GM06990 (cell line): ENCODE measurements at regions not wholly inside any gene's neighbourhood (a gene's known extent, or its start where the extent isn't known, plus 50 kb on each side); places are given as distances from the start of the nearest gene placed in this dataset.

Source experiments
- DNase-seq: peaks from one replicate; pipeline ENCODE4 v3.0.0-alpha.2; 2011; ENCODE audit not compliant: insufficient read length; ENCODE audit errors: extremely low read depth
- H3K27me3 ChIP-seq: replicated peaks from 2 replicates; pipeline ENCODE4 v1.6.0; 2011; ENCODE audit warnings: low read length; ENCODE audit not compliant: control insufficient read depth, insufficient read depth
- H3K36me3 ChIP-seq: 2 replicates; pipeline ENCODE4 v1.5.1; 2011; ENCODE audit warnings: low read length; ENCODE audit not compliant: control insufficient read depth, insufficient read depth
- H3K4me3 ChIP-seq: replicated peaks from 2 replicates; pipeline ENCODE4 v1.5.1; 2011; ENCODE audit warnings: low read depth, mild to moderate bottlenecking, control low read depth, low read length
- CTCF ChIP-seq: IDR thresholded peaks from 2 replicates; pipeline ENCODE4 v1.5.1; 2011; ENCODE audit warnings: low read length, control low read depth, mild to moderate bottlenecking, inconsistent platforms; ENCODE audit not compliant: insufficient read depth, poor library complexity, severe bottlenecking

GRCh38 chr7:1286946-1287645 lies 54.4 kb downstream of the UNCX start:
- no peak for TF ChIP-seq CTCF
- H3K27me3 ChIP-seq, result no peaks in the 10 kb centered on the region; the same call in 1 of the 2 replicates
- no peak for DNase-seq
- H3K4me3 ChIP-seq, result no peak overlapping the region
- no peaks in the 10 kb centered on the region for H3K36me3 ChIP-seq

GRCh38 chr7:1287752-1288201 lies 55.1 kb downstream of the UNCX start:
- DNase-seq, result no peak
- Histone ChIP-seq H3K27me3 (no peaks in the 10 kb centered on the region; the same call in 1 of the 2 replicates), H3K4me3 (no peak overlapping the region), H3K36me3 (no peaks in the 10 kb centered on the region)
- TF ChIP-seq CTCF, result no peak

- no peak for DNase-seq
- no peaks in the 10 kb centered on the region; the same call in 1 of the 2 replicates for H3K27me3 ChIP-seq
- no peak overlapping the region for H3K4me3 ChIP-seq
- H3K36me3 ChIP-seq, result no peaks in the 10 kb centered on the region
- TF ChIP-seq CTCF, result no peak
Observed at GRCh38 chr7:1288390-1288995, 55.8 kb downstream of the UNCX start.

GRCh38 chr7:1288996-1289551 lies 56.4 kb downstream of the UNCX start:
- Histone ChIP-seq H3K27me3 (no peaks in the 10 kb centered on the region; the same call in 1 of the 2 replicates), H3K4me3 (no peak overlapping the region), H3K36me3 (no peaks in the 10 kb centered on the region)
- DNase-seq, result no peak
- TF ChIP-seq CTCF, result no peak

GRCh38 chr7:1289666-1290025 lies 57.0 kb downstream of the UNCX start:
- TF ChIP-seq CTCF, result no peak
- Histone ChIP-seq H3K27me3 (no peaks in the 10 kb centered on the region; the same call in 1 of the 2 replicates), H3K4me3 (no peak overlapping the region), H3K36me3 (no peaks in the 10 kb centered on the region)
- no peak for DNase-seq
